Astrocyte of the spinal cord (primary cell): ENCODE measurements at regions not wholly inside any gene's neighbourhood (a gene's known extent, or its start where the extent isn't known, plus 50 kb on each side); places are given as distances from the start of the nearest gene placed in this dataset.

Source experiments
- DNase-seq: peaks from one replicate; pipeline ENCODE4 v3.0.0; 2011; ENCODE audit warnings: low read depth, low spot score
- H3K4me3 ChIP-seq: 2 replicates; pipeline ENCODE4 v1.5.1; 2011; ENCODE audit warnings: low read depth, mild to moderate bottlenecking, low read length, moderate library complexity
- CTCF ChIP-seq: IDR thresholded peaks from 2 replicates; pipeline ENCODE4 v1.5.1; 2012; ENCODE audit warnings: low read depth, mild to moderate bottlenecking, low read length, inconsistent platforms
- in situ Hi-C: cut with HindIII; loops from 2 replicates; pipeline ENCODE4 v1.10.0; 2017; ENCODE audit warnings: low sequenced_read_pairs

GRCh38 chr14:98599082-98599481 is 672.9 kb downstream of the BCL11B start:
- no peak for DNase-seq
- no peak for TF ChIP-seq CTCF
- in situ Hi-C loops = no loop called here

GRCh38 chr14:98602983-98603382 is 669.0 kb downstream of the BCL11B start:
- no peak overlapping the region for H3K4me3 ChIP-seq
- in situ Hi-C loops = no loop called here
- TF ChIP-seq CTCF = no peak
- no peak for DNase-seq

More at GRCh38 chr14:98599082-98599481, 672.9 kb downstream of the BCL11B start:
- no peak overlapping the region for H3K4me3 ChIP-seq

GRCh38 chr14:98605043-98605442 is 667.0 kb downstream of the BCL11B start:
- in situ Hi-C loops = no loop called here
- H3K4me3 ChIP-seq = no peak overlapping the region
- no peak for TF ChIP-seq CTCF
- no peak for DNase-seq

- in situ Hi-C loops = no loop called here
- DNase-seq = no peak
- no peak for TF ChIP-seq CTCF
- H3K4me3 ChIP-seq = no peak overlapping the region
These were observed 665.9 kb downstream of the BCL11B start for GRCh38 chr14:98606041-98606640.

GRCh38 chr14:98606816-98607215 is 665.2 kb downstream of the BCL11B start:
- in situ Hi-C loops = no loop called here

GRCh38 chr14:98607341-98607910 is 664.6 kb downstream of the BCL11B start:
- in situ Hi-C loops = no loop called here
- no peak for DNase-seq
- H3K4me3 ChIP-seq = no peak overlapping the region
- no peak for TF ChIP-seq CTCF

More at GRCh38 chr14:98606816-98607215, 665.2 kb downstream of the BCL11B start:
- no peak for TF ChIP-seq CTCF
- no peak overlapping the region for H3K4me3 ChIP-seq
- no peak for DNase-seq
